Germinal center (tissue), 1 donor: ENCODE measurements at regions not wholly inside any gene's neighbourhood (a gene's known extent, or its start where the extent isn't known, plus 50 kb on each side); places are given as distances from the start of the nearest gene placed in this dataset.

Experiments
- DNase-seq: peaks from one replicate; pipeline ENCODE4 v3.0.0; 2012; ENCODE audit warnings: mixed read lengths, low spot score

DNA sequence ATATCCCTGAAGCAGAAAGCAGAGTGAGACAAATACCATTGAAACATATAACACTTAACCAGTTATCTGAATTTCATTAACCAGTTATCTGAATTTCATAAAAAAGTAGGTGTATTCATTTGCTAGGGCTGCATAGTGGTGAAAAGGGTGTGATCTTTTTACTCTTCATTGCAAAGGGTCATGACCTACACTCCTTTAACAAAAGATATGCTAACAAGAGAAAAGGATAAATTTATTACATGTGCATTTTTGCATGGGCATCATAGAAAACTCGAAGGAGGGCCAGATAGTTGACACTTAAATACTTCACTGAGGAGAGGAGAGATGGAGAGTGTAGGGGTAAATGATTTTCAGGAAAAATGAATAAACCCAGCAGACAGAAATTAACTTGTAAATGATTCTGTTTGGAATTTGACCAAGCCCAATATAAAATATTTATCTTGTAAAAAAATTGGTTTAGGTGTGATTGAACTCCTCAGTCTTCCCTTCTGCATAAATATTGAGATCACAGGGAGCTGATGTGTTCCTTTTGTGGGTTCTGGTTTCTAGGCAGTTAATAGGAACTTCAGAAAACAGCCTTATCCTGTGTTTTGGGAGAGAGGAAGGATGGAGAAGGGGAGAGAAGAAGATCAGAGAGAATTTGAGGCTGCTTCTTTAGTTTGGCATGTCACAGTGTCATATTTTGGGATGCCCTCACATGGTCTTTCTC is 372.5 kb upstream of the SYT4 start:
- no peak for DNase-seq

- no peak for DNase-seq
Observed at GRCh38 chr18:43650426-43650825, 373.1 kb upstream of the SYT4 start.

- DNase-seq, result no peak
Observed at GRCh38 chr18:43651057-43651456, 373.8 kb upstream of the SYT4 start.

DNA sequence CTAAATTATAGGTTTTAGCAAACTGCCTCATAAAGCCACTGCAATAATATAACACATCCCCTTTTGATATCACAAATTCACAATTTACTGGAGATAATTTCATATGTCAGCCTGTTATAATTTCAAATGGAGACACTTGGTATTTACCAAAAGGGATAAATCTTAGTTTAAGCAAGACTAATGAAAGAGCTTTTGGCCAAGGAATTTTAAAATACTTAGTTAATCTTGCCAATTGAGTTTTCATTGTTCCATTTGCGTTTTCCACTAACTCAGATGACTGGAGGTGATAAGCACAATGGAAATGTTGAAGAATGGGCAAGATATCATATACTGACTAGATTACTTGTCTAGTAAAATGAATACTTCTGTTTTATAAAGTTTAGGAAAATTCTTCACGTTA is 379.3 kb upstream of the SYT4 start:
- DNase-seq, result no peak

DNA sequence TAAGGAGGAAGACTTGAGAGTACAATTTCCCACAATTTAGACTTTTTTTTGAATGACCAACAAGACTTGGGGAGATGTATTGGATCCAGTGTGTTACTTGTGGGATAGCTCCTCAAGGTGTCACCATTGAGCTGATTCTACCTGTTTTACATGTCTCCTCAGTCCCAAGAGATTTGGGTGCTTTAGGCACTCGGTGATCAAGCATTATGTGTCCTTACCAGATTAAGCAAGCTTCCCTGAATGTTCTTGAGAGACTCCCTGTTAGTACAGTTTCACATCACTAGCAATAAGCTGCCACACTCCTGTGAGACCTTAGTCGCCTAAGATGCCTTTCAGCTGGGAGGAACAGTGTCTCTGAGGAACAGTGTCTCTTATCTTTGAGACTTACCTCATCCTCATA is 384.3 kb upstream of the SYT4 start:
- no peak for DNase-seq

DNA sequence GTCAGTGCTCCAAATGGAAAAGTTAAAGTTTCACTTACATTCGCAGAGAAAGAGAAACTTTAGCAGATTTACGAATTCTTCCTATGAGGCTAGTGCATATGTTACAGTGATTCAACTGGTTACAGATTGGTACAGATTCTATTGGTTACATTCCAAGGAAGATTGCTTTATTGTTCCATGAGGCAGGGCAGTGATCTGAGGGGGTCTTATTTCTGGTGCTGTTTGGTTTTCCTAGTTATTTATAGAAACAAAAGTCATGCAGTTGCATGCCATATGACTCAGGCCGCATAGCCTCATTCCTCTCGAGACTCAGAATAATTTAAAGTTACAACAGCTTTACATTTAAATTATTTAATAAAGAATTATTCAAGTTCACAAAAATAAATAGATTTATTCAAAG is 385.4 kb upstream of the SYT4 start:
- no peak for DNase-seq

DNA sequence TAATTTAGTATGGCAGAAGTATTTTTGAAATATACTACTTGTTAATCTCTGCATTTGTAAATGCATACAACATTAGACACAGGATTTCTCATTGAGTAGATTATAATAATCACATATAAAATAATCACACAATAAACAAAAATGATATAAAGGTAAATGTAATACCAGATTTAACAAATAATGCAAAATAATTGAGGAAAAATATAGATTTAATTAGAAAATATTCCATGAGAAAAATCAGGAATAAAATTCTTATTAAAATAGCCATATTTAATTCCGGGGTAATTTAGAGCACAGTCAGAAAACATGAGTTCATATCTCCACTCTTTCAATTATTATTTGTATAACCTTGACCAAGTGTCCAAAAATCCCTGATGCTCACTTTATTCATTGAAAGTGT is 385.9 kb upstream of the SYT4 start:
- no peak for DNase-seq

DNA sequence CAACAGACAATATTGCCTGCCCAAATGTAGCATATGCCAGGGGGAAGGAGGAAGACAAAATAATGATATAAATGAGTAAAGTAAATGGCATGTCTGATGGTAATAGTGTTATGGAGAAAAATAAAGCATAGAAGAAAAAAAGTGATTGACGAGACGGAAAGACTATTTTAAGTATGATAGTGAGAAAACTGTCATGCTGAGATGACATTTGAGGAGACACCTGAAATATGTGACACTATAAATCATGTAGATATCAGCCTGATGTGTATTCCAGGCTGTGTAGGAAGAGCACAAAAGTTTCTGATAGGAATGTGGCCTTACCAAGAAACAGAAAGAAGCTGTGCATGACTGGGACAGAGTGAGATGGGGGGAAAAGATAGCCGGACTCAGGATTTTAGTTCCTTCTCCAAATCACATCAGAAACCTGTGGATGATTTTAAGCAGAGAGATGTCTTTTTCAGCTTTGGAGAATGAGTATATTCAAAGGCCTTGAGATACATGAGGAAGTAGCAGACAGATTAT is 387.3 kb upstream of the SYT4 start:
- no peak for DNase-seq

GRCh38 chr18:43665105-43665788 is 388.0 kb upstream of the SYT4 start:
- no peak for DNase-seq

DNA sequence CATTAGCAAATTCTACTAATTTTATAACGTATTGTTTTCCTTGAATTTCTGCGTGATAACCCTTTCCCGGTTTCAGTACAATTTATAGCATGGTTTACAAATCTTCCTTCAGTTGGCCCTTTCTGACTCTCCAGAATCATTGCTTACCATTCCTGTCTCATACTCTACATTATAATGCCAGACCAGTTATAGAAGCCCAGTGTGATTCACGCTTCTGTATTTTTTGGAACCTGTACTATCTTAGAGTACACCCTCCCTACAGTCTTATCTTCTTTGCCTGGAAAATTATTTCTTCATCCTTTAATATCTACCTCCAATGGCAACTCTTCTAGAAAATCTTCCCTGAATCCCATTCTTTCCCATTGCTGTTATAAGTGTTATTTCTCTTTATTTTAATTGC is 391.6 kb upstream of the SYT4 start:
- DNase-seq, result no peak

DNA sequence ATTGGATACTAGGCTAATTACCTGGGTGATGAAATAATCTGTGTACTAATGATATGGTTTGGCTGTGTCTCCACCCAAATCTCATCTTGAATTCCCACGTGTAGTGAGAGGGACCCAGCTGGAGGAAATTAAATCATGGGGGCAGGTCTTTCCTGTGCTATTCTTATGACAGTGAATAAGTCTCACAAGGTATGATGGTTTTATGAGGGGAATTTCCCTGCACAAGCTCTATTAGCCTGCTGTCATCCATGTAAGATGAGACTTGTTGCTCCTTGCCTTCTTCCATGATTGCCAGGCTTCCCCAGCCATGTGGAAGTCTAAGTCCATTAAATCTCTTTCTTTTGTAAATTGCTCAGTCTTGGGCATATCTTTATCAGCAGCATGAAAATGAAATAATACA is 394.1 kb upstream of the SYT4 start:
- DNase-seq, result no peak

DNA sequence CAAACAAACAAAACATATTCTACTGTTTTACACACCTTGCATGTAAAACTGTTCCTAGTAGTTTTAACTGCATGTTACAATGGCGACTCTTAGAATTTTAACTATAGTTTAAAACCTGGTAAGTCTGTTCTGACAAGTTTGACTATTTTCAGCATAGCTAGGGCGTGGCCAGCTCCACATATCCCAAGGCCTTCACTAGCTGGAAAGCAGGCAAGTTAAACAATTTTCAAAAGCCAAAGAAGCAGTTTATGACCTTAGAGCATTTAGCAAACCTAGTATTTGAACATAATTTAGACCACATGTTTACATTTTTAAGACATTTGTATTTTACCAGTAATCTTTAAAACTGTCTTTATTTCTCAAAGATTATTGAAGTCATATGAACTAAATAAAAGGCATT is 402.8 kb upstream of the SYT4 start:
- DNase-seq, result no peak

DNA sequence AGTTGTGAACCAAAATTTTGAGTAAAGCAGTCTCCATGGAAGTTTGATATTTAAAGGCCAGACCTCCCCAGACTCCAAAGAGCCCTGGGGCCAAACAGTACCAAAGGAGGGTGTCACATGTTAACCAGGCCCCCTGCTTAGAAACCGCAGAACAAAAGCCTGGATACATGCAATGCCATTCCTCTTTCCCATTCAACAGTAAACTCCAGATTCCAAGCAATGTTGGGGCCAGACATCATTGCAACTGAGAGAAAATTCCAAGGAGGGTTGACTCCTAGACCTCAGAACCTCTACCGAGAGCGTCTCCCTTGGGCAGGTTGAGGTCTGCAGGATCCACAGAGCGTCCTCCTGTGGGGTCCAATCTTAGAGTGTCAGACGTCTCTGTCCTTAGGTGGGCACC is 404.4 kb upstream of the SYT4 start:
- DNase-seq, result no peak

DNA sequence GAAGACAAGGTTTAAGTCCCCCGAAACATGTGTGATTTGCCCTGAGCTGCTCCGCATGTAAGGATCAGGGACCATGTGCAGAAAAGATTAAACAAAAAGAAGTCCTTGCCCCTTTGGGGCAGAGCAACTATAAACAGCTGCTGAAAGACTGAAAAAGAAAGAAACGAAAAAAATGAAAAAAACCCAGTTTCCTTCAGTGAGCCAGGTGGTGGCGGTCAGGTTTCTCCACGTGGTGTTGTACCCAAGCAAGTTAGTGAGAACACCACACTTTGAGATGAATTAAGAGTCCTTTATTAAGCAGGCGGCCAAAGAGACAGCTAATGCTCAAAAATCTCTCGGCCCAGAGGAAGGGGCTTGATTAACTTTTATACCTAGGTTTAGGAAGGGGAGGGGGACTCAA is 404.9 kb upstream of the SYT4 start:
- no peak for DNase-seq

DNA sequence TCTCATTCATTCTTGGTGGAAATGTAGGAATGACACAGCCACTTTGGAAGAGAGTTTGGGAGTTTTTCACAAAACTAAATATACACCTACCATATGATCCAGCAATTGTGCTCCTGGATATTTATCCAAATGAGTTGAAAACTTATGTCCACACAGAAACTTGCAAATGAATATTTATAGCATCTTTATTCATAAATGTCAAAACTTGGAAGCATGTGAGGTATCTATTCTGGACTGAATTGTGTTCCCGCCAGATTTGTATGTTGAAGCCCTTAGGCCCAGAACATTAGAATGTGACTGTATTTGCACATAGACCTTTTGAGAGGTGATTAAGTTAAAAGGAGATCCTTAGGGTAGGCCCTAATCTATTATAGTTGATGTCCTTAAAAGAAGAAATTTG is 409.4 kb upstream of the SYT4 start:
- no peak for DNase-seq

DNA sequence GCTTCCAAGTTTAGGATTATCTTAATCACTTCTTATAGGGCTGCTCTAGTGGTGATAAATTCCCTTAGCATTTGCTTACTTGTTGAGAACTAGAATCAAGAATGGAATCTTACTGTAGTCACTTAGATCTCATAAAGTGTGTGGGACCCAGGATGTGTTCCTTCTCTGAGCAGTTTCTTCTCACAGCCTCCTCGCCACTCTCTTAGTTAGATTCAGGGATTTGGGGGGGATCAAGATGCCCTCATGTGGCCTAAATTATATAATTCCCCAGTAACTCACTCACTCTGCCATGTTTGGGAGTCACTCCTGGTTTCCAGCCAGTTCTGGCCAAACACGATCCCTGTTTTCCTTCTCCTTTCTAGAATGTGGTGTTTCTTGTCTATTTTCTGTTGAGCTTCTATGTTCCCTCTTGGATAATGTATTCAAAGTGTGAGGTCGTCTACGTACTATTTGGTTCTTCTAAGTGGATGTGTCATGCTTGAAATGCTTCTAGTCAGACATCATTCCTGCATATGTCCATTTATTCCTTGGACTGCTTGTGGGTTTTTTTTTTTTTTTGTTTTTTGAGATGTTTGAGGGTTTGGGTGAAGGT is 414.9 kb upstream of the SYT4 start:
- DNase-seq, result no peak

DNA sequence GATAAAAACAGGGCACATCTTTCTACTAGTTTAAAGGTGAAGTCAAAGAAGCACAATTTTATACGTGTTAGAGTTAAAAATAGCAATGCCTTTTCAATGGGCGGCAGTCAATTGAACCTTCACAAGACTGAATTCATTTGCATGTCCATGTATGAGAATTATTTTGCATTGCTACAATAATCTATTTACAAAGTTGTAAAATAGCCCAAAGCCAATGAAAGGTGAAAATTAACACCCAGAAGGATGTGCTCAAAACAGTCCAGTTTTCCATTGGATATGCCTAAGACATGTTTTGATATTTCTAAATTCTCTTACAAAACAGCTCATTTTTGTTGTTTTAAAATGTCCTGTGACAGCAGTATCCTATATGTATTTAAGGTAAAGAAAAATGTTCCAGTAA is 425.1 kb upstream of the SYT4 start:
- no peak for DNase-seq

- DNase-seq, result no peak
Observed at GRCh38 chr18:43703050-43703449, 425.8 kb upstream of the SYT4 start.

- DNase-seq, result no peak
Observed at GRCh38 chr18:43705850-43706249, 428.6 kb upstream of the SYT4 start.

DNA sequence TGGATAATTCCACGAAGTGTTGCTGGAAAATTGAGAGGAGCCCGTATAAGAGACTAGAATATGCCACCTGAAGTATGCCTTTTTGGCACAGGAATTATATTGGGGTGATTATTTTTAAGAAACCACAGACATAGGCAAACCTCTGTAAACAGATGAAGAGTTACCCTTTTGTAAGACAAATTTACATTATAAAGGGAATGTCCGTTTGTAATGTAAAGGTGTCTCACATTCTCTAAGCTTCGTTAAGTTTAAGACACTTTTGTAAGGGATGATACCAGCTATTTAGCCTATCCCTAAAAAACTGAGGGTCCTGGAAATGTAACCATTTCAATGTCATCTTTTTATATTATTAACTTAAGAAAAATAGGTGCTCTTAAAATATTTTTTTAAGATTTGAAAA is 432.8 kb upstream of the SYT4 start:
- DNase-seq, result no peak

DNA sequence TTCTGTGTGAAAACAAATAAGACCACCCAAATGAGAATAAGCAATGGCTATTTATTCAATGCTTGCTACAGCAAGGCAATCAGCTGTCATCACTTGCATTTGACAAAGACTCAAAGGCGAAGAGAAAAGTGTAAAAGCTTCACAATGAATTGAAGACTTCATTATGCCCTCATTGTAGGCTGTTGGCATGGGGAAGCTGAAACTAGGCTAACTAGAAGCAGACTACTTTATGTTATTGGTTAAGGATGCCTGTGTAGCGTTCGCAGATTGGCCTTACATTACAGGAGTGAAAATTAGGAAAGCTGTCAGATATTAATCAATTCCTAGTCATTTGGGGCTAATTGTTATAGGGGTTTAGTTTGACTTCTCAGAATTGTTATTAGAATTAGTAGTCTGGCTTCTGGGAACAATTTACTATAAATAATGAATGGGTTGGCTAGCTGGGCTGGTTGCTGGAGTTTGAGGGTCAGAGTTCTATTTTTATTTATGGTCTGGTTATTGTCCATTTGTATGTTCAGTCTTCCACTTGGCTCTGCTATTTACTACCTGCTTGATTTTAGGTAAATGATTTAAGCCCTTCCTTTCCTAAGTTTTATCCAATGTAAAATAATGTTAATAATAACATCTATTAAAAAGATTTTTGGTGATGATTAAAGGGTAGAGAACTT is 437.2 kb upstream of the SYT4 start:
- DNase-seq, result no peak

DNA sequence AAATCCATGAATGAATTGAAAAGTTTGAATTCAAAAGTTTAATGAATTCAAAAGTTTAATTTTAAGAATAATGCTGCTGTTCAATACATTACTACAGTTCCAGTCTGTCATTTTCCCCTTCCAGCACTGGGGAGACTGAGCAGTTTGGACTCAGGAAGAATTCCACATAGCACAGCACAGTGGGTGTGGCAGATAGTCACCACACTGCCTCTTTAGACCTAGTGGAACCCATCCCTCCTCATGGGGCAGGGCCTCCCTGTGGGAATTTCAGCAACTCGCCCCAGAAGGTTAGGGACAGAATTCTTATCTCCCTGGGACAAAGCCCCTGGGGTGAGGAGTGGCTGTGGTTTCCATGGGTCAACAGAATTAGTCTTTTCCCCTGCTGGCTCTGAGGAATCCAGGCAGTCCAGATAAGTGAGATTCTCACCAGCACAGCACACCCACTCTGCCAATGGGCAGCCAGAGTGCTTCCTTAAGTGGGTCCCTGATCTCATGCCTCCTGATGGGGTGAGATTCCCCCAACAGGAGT is 442.0 kb upstream of the SYT4 start:
- no peak for DNase-seq

DNA sequence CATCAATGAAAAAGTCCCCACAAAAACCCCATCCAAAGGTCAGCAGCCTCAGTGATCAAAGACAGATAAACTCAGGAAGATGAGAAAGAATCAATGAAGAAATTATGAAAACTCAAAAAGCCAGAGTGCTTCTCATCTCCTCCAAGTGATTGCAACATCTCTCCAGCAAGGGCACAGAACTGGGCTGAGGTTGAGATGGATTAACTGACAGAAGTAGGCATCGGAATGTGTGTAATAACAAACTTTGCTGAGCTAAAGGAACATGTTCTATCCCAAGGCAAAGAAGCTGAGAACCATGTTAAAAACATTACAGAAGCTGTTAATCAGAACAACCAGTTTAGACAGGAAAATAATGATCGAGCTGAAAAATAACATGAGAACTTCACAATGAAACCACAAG is 442.8 kb upstream of the SYT4 start:
- no peak for DNase-seq
